Stromal cell of bone marrow (primary cell): ENCODE measurements at regions not wholly inside any gene's neighbourhood (a gene's known extent, or its start where the extent isn't known, plus 50 kb on each side); places are given as distances from the start of the nearest gene placed in this dataset.

ENCODE experiments used
- DNase-seq: peaks from one replicate; pipeline ENCODE4 v3.0.0-alpha.2; 2012; ENCODE audit warnings: low read depth

DNA sequence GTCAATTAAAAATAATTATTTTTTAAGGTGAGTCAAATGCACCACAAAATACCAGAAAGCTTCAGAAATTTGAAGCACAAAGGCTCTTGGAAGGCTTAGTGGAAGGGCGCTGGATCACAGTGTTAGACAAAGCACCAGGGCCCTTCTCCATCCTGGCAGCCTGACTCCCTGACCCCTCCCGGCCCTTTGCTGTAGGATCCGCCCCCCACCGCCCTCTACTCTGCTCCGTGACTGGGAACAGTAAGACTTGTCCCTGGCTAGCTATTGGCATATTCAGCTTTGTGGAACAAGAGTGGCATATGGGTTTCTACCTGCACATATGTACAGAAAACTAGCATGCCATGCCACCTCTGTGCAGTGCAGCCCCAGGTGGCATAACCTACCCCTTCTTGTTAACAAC lies 222.1 kb downstream of the SYK start:
- no peak for DNase-seq

GRCh38 chr9:91024841-91025240 lies 223.2 kb downstream of the SYK start:
- DNase-seq: no peak

- DNase-seq: no peak
Observed at GRCh38 chr9:91025856-91026255, 224.2 kb downstream of the SYK start.

DNA sequence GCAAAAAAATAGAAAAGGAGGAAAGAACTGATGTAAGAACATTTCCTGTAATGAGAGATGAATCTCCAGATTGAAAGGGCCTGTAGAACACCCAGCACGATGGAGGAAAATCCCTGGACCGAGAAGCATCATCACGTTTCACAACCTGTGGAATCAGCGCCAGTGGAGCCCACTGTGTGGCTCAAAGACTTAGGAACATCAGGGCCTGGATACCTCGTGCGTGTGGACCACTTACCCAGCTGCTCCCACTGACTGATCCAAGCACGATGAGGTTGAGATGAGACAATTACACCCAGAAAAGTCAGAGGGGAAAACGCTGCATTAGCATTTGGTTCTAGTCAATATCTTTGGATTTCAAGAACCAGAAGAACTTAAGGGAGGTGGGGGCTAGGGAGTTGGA lies 224.6 kb downstream of the SYK start:
- DNase-seq: no peak

GRCh38 chr9:91027005-91027404 lies 225.4 kb downstream of the SYK start:
- DNase-seq: no peak

DNA sequence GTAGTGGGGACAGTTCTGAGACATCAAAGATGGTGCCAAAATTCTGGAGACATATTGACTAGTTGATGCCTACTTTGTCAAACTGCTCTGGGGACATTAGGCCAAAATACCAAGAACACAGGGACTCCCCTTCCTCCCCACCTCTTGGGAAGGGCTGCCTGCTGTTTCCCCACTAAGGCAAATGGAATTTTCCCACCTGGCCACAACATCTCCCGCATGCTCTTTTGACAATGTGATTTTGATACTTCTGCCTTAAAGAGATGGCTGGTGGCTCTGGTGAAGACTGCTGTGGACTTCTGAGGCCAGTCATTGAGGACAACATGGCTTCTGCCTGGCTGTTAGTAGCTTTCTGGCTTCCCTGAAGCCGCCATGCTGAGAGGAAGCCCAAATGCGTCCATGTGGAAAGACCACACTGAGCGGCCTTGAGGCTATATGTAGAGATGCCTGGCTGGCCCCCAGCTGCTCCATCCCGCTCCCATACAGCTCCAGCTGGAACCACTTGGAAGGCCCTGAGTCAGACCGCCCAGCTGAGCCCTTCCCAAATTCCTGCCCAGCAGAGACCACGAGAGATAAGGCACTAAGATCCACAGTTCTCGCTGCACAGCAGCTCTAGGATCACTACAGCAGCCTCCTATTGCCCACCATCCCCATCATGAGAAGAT lies 226.7 kb downstream of the SYK start:
- no peak for DNase-seq

GRCh38 chr9:91029650-91030361 lies 228.2 kb downstream of the SYK start:
- DNase-seq: no peak

DNA sequence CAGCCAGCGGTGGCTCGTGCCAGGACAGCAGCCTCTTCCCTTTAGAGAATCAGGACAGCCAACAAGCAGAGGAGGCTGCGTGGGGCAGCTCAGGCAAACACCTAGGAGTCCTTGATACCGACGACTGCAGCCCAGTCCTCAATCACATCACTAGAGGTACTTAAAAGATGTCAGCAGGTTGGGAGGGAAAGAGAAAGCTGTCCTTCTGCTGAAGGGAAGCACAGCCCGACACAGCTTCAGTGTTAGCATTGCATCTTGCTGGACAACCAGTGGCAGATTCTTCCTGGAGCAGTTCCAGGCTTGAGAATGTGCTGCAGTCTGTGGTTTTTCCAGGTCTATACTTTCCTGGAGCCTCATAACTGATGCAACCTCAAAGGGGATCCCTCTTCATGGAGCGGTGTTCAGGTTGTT lies 230.5 kb downstream of the SYK start:
- DNase-seq: no peak

GRCh38 chr9:91033270-91033669 lies 231.7 kb downstream of the SYK start:
- no peak for DNase-seq

- no peak for DNase-seq
Observed at GRCh38 chr9:91033797-91034196, 232.2 kb downstream of the SYK start.

DNA sequence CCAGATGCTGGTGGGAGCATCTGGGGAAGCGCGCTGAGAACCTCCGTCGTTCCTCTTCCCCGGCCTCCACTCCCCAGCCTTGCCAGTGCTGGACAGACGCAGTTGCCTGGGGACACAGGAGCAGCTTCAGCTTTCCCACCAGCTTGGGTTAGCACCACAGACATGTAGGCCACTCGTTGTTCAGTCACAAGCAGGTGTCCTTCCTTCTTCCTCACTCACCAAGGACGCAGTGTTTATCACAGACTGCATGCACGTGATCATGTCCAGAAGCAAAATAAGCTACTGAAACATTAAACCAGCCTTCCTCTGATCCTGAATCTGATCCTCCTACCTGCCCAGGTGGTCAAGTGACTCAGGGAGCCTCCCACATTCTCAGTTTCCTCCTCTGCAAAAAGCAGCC lies 232.9 kb downstream of the SYK start:
- DNase-seq: no peak

DNA sequence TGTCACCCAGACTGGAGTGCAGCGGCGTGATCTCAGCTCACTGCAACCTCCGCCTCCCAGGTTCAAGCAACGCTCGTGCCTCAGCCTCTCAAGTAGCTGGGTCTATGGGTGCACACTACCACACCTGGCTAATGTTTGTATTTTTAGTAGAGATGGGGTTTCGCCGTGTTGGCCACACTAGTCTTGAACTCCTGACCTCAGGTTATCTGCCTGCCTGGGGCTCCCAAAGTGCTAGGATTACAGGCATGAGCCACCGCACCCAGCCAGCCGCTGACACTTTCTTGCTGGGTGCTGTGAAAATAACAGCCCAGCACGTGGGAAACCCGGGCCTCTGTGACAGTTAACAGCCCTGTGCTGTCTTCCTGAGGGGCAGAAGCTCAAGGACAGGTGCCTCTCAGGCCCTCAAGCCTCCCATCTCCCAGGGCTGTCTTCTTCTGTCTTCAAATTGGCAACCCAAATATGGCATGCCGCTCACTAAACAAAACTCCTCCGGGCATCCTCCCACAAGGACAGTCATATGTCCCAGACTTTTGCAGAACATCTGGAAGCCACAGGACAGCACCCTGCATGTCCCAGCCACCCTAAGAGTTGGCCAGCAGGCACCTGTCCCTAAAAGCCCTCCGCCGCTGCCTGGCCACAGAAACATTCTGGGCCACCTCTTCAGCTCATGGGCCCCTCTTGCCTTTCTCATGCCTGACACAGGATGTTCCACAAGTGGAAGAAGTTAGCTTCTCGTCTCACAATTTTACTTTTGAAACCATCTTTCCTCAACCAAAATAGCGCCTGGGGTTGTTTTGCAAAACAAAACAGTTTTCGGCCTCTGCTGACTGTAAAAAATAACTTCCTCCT lies 233.6 kb downstream of the SYK start:
- no peak for DNase-seq

- no peak for DNase-seq
Observed at GRCh38 chr9:91035825-91036208, 234.2 kb downstream of the SYK start.

DNA sequence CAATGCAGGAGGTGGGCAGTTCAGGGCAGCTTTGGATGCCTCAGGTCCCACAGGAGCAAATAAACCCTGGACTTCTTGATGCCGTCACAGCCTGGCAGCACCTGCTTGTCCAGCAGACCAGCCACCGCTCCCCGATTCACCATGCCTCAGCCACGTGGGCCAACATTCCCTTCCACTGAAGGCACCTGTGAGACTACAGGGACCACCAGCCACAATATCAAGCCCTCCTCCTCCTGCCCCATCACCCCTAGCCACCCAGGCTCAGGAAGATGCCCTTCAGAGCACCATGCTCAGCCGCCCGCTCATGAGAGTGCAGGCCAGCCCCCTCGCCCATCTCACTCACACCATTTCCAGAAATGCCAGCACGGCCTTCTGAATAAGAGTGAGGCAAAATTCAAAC lies 234.7 kb downstream of the SYK start:
- DNase-seq: no peak

DNA sequence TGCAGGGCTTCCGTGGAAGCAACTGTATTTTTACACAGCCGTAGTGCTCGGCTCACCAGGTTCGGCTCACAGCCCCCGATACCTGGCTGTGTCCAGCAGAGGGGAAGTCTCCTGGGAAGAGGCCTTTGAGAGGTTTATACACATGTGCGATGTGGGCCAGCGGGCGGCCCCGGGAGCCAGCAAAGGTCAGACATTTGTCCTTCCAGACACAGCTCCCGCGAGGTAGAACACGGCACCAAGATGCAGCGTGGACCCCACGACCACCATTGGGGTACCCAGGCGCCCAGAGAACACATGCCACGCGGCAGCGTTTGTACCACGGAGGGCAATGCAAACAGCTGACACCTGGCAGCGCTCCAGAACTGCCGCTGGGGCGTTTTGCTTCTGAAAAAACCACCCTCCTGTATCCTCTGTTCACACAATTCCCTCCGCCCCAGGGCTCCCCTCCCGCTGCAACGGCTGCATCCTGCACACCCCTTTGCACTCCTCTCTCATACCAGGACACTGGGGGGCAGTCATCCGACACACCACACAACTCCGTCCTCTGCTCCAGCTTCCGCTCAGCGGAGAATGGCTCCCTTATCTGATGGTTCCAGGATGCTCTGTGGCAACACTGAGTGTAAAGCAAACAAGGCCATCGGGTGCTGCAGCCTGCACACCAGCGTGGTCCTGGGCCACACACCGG lies 235.3 kb downstream of the SYK start:
- DNase-seq: peak; percentile 70

GRCh38 chr9:91037511-91038482 lies 236.2 kb downstream of the SYK start:
- DNase-seq: peak; percentile 49

GRCh38 chr9:91038483-91039124 lies 237.0 kb downstream of the SYK start:
- DNase-seq: no peak

DNA sequence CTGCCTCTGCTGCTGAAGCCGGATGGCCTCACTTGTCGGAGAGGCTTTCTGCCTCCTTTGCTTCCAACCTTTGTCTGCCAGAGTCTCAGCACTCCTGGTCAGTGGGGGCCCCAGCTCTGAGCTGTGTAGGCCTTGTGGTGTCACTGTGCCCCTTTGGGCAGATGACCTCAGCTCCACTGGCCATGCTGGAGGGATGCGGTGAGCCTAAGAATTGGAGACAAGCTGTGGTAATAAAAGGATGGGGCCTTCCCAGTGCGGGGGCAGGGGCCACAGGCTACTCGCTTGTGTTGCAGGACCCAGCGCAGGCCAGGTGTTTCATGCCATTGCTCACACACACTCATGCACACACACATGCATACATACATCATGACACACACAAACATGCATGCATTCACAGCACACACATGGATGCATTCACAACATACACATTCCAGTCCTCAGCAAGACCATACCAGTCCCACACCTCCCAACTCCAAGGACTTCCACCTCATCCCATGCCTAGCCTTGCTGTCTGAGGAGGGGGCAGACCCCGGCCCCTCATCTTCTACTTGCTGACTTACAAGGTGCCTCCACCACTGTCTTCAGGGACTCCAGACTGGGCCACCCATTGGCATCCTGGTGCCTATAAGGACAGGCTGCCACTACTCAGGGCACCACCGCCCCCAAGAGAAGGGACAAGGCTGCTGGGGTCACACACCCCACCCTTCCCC lies 237.7 kb downstream of the SYK start:
- DNase-seq: no peak

GRCh38 chr9:91039835-91040140 lies 238.2 kb downstream of the SYK start:
- DNase-seq: no peak
